IgD-negative memory B cell (primary cell): ENCODE measurements at regions not wholly inside any gene's neighbourhood (a gene's known extent, or its start where the extent isn't known, plus 50 kb on each side); places are given as distances from the start of the nearest gene placed in this dataset.
"Not testable (repeated sequence)": the region's sequence is repeated elsewhere in the genome, so short reads cannot be mapped to it uniquely, and the experiment has no call there.

Experiments
- H3K27ac Mint-ChIP-seq, 3 donors: one replicate each; pipeline ENCODE4 v1.8.0; 2020 to 2022; ENCODE audit warnings: mild to moderate bottlenecking in 3 of 3, mixed read lengths in 3 of 3, moderate library complexity in 1 of 3
- H3K27me3 Mint-ChIP-seq: one replicate; pipeline ENCODE4 v1.8.0; 2021; ENCODE audit warnings: mixed read lengths
- H3K36me3 Mint-ChIP-seq: one replicate; pipeline ENCODE4 v1.8.0; 2020; ENCODE audit warnings: mild to moderate bottlenecking, mixed read lengths
- H3K4me1 Mint-ChIP-seq, 3 donors: one replicate each; pipeline ENCODE4 v1.8.0; 2020 to 2022; ENCODE audit warnings: mixed read lengths in 3 of 3, mild to moderate bottlenecking in 1 of 3
- H3K4me3 Mint-ChIP-seq, 4 donors: one replicate each; pipeline ENCODE4 v1.8.0; 2020 to 2022; ENCODE audit warnings: mild to moderate bottlenecking in 4 of 4, mixed read lengths in 4 of 4, moderate library complexity in 3 of 4
- H3K9me3 Mint-ChIP-seq, 3 donors: one replicate each; pipeline ENCODE4 v1.8.0; 2020 to 2021; ENCODE audit warnings: mixed read lengths in 3 of 3, mild to moderate bottlenecking in 1 of 3

GRCh38 chr3:40886660-40887425, 312.5 kb upstream of the CTNNB1 start:
- Mint-ChIP-seq H3K27me3 (no peaks in the 10 kb centered on the region), H3K36me3 (no peaks in the 10 kb centered on the region), H3K4me3 (no peak overlapping the region), H3K4me1 (peaks cover 0 to 2% (median 0%) of the 10 kb centered on the region in 3 donors), H3K27ac (no peak overlapping the region), H3K9me3 (peaks cover 0 to 2% (median 0%) of the 10 kb centered on the region in 3 donors)

GRCh38 chr3:40891186-40891585, 308.1 kb upstream of the CTNNB1 start:
- H3K9me3 Mint-ChIP-seq, result peaks cover 0 to 2% (median 0%) of the 10 kb centered on the region in 3 donors
- H3K27ac Mint-ChIP-seq, result no peak overlapping the region
- no peaks in the 10 kb centered on the region for H3K27me3 Mint-ChIP-seq

GRCh38 chr3:40895109-40895508, 304.2 kb upstream of the CTNNB1 start:
- no peaks in the 10 kb centered on the region for H3K9me3 Mint-ChIP-seq
- no peak overlapping the region for H3K4me3 Mint-ChIP-seq
- no peaks in the 10 kb centered on the region for H3K36me3 Mint-ChIP-seq
- H3K4me1 Mint-ChIP-seq, result no peaks in the 10 kb centered on the region
- H3K27me3 Mint-ChIP-seq, result no peaks in the 10 kb centered on the region
- no peak overlapping the region for H3K27ac Mint-ChIP-seq

More at GRCh38 chr3:40891186-40891585, 308.1 kb upstream of the CTNNB1 start:
- no peaks in the 10 kb centered on the region for H3K36me3 Mint-ChIP-seq
- no peak overlapping the region for H3K4me3 Mint-ChIP-seq
- peaks cover 0 to 2% (median 0%) of the 10 kb centered on the region in 3 donors for H3K4me1 Mint-ChIP-seq

DNA sequence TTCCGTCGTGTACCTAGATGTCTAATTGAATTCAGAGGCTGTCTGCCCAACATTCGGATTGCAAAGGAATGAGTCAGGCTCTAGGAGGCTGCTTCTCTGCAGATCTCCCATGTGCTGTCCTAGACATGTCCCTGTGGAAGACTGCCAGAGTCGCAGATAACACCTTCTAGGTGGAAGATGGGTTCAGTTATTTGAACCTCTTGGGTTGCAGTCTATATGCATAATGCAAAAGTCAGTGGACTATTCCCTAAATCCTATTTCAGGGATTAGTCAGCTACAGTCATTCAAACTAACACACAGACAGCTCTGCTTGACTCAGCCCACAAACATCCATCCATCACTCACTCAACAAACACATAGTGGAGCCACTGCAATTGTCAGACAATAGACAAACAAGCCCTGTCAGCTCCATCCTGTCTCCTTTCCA, 300.0 kb upstream of the CTNNB1 start:
- Mint-ChIP-seq H3K4me3 (no peak overlapping the region), H3K27ac (no peak overlapping the region), H3K36me3 (no peaks in the 10 kb centered on the region), H3K9me3 (no peaks in the 10 kb centered on the region), H3K27me3 (no peaks in the 10 kb centered on the region), H3K4me1 (no peaks in the 10 kb centered on the region)

- Mint-ChIP-seq H3K4me3 (no peak overlapping the region), H3K4me1 (no peaks in the 10 kb centered on the region), H3K27me3 (no peaks in the 10 kb centered on the region), H3K27ac (no peak overlapping the region), H3K36me3 (no peaks in the 10 kb centered on the region), H3K9me3 (no peaks in the 10 kb centered on the region)
These were observed 298.0 kb upstream of the CTNNB1 start for GRCh38 chr3:40901298-40901697.

DNA sequence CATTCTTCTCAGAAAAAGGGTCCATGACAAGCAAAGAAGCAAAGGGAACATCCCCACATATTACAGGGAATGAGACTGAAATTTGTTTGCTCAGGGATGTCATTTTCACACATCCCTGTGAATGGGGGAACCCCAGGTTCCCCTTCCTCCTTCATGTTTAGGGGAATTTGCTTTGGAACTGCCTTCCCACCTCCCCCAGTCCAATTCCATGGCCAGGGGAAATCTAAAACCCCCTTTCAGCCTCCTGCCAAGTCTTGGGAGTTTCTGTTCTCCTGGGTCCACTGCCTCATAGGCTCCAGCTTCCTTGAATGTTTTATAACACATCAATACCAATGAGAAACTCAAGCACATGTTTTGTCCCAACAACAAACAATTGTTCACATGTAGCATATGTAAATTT, 297.5 kb upstream of the CTNNB1 start:
- Mint-ChIP-seq H3K4me3 (no peak overlapping the region), H3K27ac (no peak overlapping the region), H3K27me3 (no peaks in the 10 kb centered on the region), H3K36me3 (no peaks in the 10 kb centered on the region), H3K4me1 (no peaks in the 10 kb centered on the region), H3K9me3 (no peaks in the 10 kb centered on the region)

- not testable (repeated sequence) for H3K36me3 Mint-ChIP-seq, H3K9me3 Mint-ChIP-seq, H3K4me1 Mint-ChIP-seq, H3K27me3 Mint-ChIP-seq, H3K27ac Mint-ChIP-seq
- H3K4me3 Mint-ChIP-seq, result peak overlapping the region in 1 of 4 donors; percentile 51
These were observed 291.3 kb upstream of the CTNNB1 start for GRCh38 chr3:40907907-40908465.

DNA sequence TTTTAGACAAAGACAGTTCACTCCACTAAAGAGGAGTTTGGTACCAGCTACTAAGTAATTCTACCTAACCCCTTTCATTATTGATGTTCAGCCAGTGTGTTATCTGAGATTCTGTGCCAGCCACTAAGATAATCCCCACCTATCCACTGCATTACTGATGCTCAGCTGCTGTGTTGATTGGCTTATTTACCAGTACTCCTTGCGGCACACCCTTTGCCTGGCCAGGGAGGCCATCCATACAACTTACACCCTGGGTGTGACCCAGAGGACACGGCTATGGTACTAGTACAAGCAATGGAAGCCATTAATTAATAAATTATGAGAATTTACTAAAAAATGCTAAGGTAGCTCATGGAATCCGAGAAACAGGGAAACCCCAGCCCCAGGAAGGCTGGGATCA, 290.7 kb upstream of the CTNNB1 start:
- Mint-ChIP-seq H3K27me3 (peaks cover 6% of the 10 kb centered on the region), H3K4me3 (peak overlapping the region in 1 of 4 donors; percentile 66), H3K4me1 (peaks cover 0 to 2% (median 0%) of the 10 kb centered on the region in 3 donors), H3K27ac (no peak overlapping the region), H3K9me3 (peaks cover 0 to 2% (median 0%) of the 10 kb centered on the region in 3 donors), H3K36me3 (no peaks in the 10 kb centered on the region)

- H3K4me1 Mint-ChIP-seq, result peaks cover 0 to 2% (median 0%) of the 10 kb centered on the region in 3 donors
- no peak overlapping the region for H3K4me3 Mint-ChIP-seq
- H3K36me3 Mint-ChIP-seq, result no peaks in the 10 kb centered on the region
- H3K27me3 Mint-ChIP-seq, result peaks cover 8% of the 10 kb centered on the region
- peaks cover 0 to 2% (median 0%) of the 10 kb centered on the region in 3 donors for H3K9me3 Mint-ChIP-seq
- no peak overlapping the region for H3K27ac Mint-ChIP-seq
These were observed 288.0 kb upstream of the CTNNB1 start for GRCh38 chr3:40911264-40911663.

- Mint-ChIP-seq H3K4me3 (no peak overlapping the region), H3K9me3 (peaks cover 0 to 2% (median 0%) of the 10 kb centered on the region in 3 donors)
These were observed 287.4 kb upstream of the CTNNB1 start for GRCh38 chr3:40911928-40912327.

DNA sequence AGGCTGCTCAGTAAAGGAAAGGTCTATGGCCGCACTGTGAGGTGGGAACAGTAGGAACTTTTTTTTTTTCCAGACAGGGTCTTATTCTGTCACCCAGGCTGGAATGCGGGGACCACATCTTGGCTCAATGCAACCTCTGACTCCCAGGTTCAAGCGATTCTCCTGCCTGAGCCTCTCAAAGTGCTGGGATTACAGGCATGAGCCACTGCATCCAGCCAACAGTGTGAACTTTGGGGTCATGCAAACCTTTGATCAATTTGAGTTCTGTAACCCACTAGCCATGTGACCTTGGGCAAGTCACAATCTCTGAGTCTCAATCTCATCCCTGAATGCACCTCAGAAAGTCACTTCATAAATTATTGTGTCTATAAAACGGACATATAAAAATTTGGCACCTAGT, 286.8 kb upstream of the CTNNB1 start:
- Mint-ChIP-seq H3K36me3 (no peaks in the 10 kb centered on the region), H3K4me3 (no peak overlapping the region), H3K9me3 (peaks cover 0 to 2% (median 0%) of the 10 kb centered on the region in 3 donors), H3K27me3 (peaks cover 8% of the 10 kb centered on the region), H3K27ac (no peak overlapping the region), H3K4me1 (peaks cover 0 to 2% (median 0%) of the 10 kb centered on the region in 3 donors)

More at GRCh38 chr3:40911928-40912327, 287.4 kb upstream of the CTNNB1 start:
- peaks cover 0 to 2% (median 0%) of the 10 kb centered on the region in 3 donors for H3K4me1 Mint-ChIP-seq
- no peaks in the 10 kb centered on the region for H3K36me3 Mint-ChIP-seq
- peaks cover 8% of the 10 kb centered on the region for H3K27me3 Mint-ChIP-seq
- no peak overlapping the region for H3K27ac Mint-ChIP-seq

GRCh38 chr3:40913192-40913591, 286.1 kb upstream of the CTNNB1 start:
- no peak overlapping the region for H3K4me3 Mint-ChIP-seq

DNA sequence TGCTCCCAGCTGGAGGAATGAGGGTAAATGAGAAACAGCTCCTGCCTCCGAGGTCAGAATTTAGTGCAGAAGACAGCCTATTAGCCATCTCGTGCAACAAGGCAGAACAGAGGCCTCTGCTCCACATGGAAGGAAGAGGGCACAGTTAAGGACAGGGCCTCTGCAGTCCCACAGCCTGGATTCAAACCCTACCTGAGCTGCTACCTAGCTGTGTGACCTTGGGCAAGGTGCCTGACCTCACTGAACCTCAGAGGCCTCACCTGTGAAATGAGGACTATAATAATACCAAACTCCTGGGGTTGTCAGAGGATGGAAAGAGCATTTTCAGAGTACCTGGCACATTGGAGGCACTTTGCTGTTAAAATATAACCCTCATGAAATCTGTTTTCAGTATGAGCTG, 285.7 kb upstream of the CTNNB1 start:
- peaks cover 0 to 2% (median 0%) of the 10 kb centered on the region in 3 donors for H3K9me3 Mint-ChIP-seq
- no peak overlapping the region for H3K4me3 Mint-ChIP-seq
- H3K4me1 Mint-ChIP-seq, result peaks cover 0 to 2% (median 0%) of the 10 kb centered on the region in 3 donors
- no peak overlapping the region for H3K27ac Mint-ChIP-seq
- no peaks in the 10 kb centered on the region for H3K36me3 Mint-ChIP-seq
- H3K27me3 Mint-ChIP-seq, result peaks cover 8% of the 10 kb centered on the region

More at GRCh38 chr3:40913192-40913591, 286.1 kb upstream of the CTNNB1 start:
- Mint-ChIP-seq H3K36me3 (no peaks in the 10 kb centered on the region), H3K9me3 (peaks cover 0 to 2% (median 0%) of the 10 kb centered on the region in 3 donors), H3K4me1 (peaks cover 0 to 2% (median 0%) of the 10 kb centered on the region in 3 donors), H3K27ac (no peak overlapping the region), H3K27me3 (peaks cover 8% of the 10 kb centered on the region)

GRCh38 chr3:40914475-40914874, 284.8 kb upstream of the CTNNB1 start:
- no peaks in the 10 kb centered on the region for H3K36me3 Mint-ChIP-seq
- peaks cover 8% of the 10 kb centered on the region for H3K27me3 Mint-ChIP-seq
- H3K4me1 Mint-ChIP-seq, result peaks cover 0 to 2% (median 0%) of the 10 kb centered on the region in 3 donors
- no peak overlapping the region for H3K27ac Mint-ChIP-seq
- H3K9me3 Mint-ChIP-seq, result peaks cover 0 to 2% (median 0%) of the 10 kb centered on the region in 3 donors
- no peak overlapping the region for H3K4me3 Mint-ChIP-seq

DNA sequence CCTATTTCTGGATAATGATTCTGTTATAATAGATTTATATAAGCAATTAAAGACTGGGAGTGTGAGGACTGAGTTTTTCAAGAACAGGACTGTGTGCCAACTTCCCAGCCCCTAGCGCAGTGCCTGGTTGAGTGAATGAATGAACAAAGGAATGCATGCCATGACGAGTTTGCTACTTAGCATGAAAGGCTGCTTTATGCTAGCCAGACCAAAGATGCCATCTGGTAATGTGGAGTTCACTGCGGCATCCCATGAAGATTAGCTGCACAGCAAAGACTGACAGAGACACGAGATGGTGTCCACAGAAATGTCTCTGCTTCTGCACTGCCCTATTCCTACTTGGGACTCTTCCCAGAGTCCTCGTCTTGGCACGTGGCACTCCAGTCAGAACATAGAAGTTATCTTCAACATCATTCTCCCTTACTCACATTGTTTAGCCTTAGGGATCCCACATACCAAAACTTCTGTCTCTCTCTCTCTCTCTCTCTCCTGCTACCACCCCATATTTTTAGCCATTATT, 283.9 kb upstream of the CTNNB1 start:
- no peak overlapping the region for H3K27ac Mint-ChIP-seq
- H3K4me3 Mint-ChIP-seq, result no peak overlapping the region
- peaks cover 0 to 3% (median 2%) of the 10 kb centered on the region in 3 donors for H3K4me1 Mint-ChIP-seq
- H3K27me3 Mint-ChIP-seq, result peaks cover 8% of the 10 kb centered on the region
- H3K9me3 Mint-ChIP-seq, result peaks cover 0 to 2% (median 0%) of the 10 kb centered on the region in 3 donors
- no peaks in the 10 kb centered on the region for H3K36me3 Mint-ChIP-seq
